GM12878 (cell line): ENCODE measurements at regions not wholly inside any gene's neighbourhood (a gene's known extent, or its start where the extent isn't known, plus 50 kb on each side); places are given as distances from the start of the nearest gene placed in this dataset.

Source experiments
- ATAC-seq: fragments of 200-7000 bp; cut with Tn5 transposase; 3 replicates; pipeline ENCODE4 v1.9.1; 2020; ENCODE audit warnings: mild to moderate bottlenecking, moderate library complexity
- BruUV-seq: library from RNA; stranded (reverse); fragments of 400-500 nt; replicated peaks from 2 replicates; lab custom pipeline; 2021; lab: Mats Ljungman, UMichigan
- CTCF ChIA-PET: fragments of 300-600 bp; sonication (Branson Sonifier 250); formaldehyde crosslinking; extraction: SDS; loops from one replicate; lab custom pipeline; 2021; ENCODE audit warnings: inconsistent platforms; lab: Yijun Ruan, JAX
- POLR2A ChIA-PET: fragments of 350-600 bp; formaldehyde crosslinking; extraction: SDS; loops from one replicate; lab custom pipeline; 2021; ENCODE audit warnings: inconsistent platforms; lab: Charles Lee
- RAD21 ChIA-PET: fragments of 300-600 bp; sonication (Branson Sonifier 250); formaldehyde crosslinking; loops from one replicate; lab custom pipeline; 2023; ENCODE audit warnings: antibody characterized with exemption; ENCODE audit not compliant: unreplicated experiment; lab: Charles Lee
- SMC1A ChIA-PET: fragments of 300-600 bp; sonication (Branson Sonifier 250); formaldehyde crosslinking; loops from one replicate; lab custom pipeline; 2023; ENCODE audit not compliant: unreplicated experiment, uncharacterized antibody; lab: Charles Lee
- DNase-seq: peaks from one replicate; pipeline ENCODE4 v3.0.0-alpha.2; 2011; ENCODE audit warnings: low read depth, low spot score
- FAIRE-seq: peaks from 3 replicates; lab custom pipeline; 2011; peaks lifted over from hg19 to GRCh38; lab: Jason Lieb, UNC
- H2AFZ ChIP-seq: 2 replicates; pipeline ENCODE4 v1.6.0; 2011; ENCODE audit warnings: low read depth, low read length, control low read depth; ENCODE audit not compliant: control insufficient read depth
- H3K27ac ChIP-seq: 2 replicates; pipeline ENCODE4 v1.5.1; 2011; ENCODE audit warnings: control low read depth; ENCODE audit not compliant: control insufficient read depth, insufficient read depth
- H3K27me3 ChIP-seq, 2 experiments: replicated peaks in 1 of 2; 2 replicates each; pipeline versions ENCODE4 v1.6.0 to v1.6.1; 2011; ENCODE audit warnings: low read length in 1 of 2; ENCODE audit not compliant: control insufficient read depth in 2 of 2, insufficient read depth in 2 of 2
- H3K36me3 ChIP-seq, 2 experiments: 2 replicates each; pipeline ENCODE4 v1.5.1; 2011; ENCODE audit warnings: low read length in 1 of 2; ENCODE audit not compliant: control insufficient read depth in 2 of 2, insufficient read depth in 2 of 2
- H3K4me1 ChIP-seq: 2 replicates; pipeline ENCODE4 v1.6.1; 2011; ENCODE audit warnings: mild to moderate bottlenecking, low read length, moderate library complexity, mixed read lengths; ENCODE audit not compliant: control insufficient read depth, insufficient read depth
- H3K4me2 ChIP-seq: 2 replicates; pipeline ENCODE4 v1.6.0; 2011; ENCODE audit warnings: control low read depth; ENCODE audit not compliant: control insufficient read depth, insufficient read depth
- H3K4me3 ChIP-seq: fragments of 200-600 bp; sonication (generic); 2 replicates; pipeline ENCODE4 v1.5.1; 2016
- H3K79me2 ChIP-seq: 2 replicates; pipeline ENCODE4 v1.6.0; 2011; ENCODE audit warnings: low read length; ENCODE audit not compliant: control insufficient read depth, insufficient read depth
- H3K9ac ChIP-seq: 2 replicates; pipeline ENCODE4 v1.8.0; 2011; ENCODE audit warnings: low read length, control low read depth, mixed read lengths; ENCODE audit not compliant: control insufficient read depth, insufficient read depth
- H3K9me3 ChIP-seq: replicated peaks from 3 replicates; pipeline ENCODE4 v1.5.1; 2011; ENCODE audit warnings: mild to moderate bottlenecking, low read length; ENCODE audit not compliant: control insufficient read depth, insufficient read depth
- H4K20me1 ChIP-seq: 2 replicates; pipeline ENCODE4 v1.6.0; 2011; ENCODE audit not compliant: control insufficient read depth, insufficient read depth
- EED ChIP-seq: sonication (generic); IDR thresholded peaks from 2 replicates; pipeline ENCODE4 v1.6.1; 2016; ENCODE audit warnings: antibody characterized with exemption, low read depth
- KLF5 ChIP-seq: fragments of 450-650 bp; IDR thresholded peaks from 2 replicates; pipeline ENCODE4 v1.6.1; 2014; ENCODE audit warnings: mild to moderate bottlenecking; ENCODE audit not compliant: partially characterized antibody
- NFYA ChIP-seq: IDR thresholded peaks from 2 replicates; pipeline ENCODE4 v1.6.1; 2011; ENCODE audit warnings: low read depth, mild to moderate bottlenecking, low read length, improper control_type of control experiment, borderline replicate concordance
- SREBF2 ChIP-seq: IDR thresholded peaks from 2 replicates; pipeline ENCODE4 v1.6.1; 2012; ENCODE audit warnings: mild to moderate bottlenecking, low read length
- WGBS: methylation state at CpG from one replicate; pipeline ENCODE4 v1.1.6; 2016; ENCODE audit warnings: low lambda C conversion rate; ENCODE audit not compliant: insufficient replicate concordance, insufficient coverage; ENCODE audit errors: missing lambda C conversion rate; 5-methylcytosine and 5-hydroxymethylcytosine counted together
- in situ Hi-C: fragments of 300-500 bp; cut with MboI; formaldehyde crosslinking; loops from 9 replicates; pipeline ENCODE4 v1.14.3; 2018; ENCODE audit warnings: mixed read lengths
- intact Hi-C: fragments of 100-400 bp; cut with micrococcal nuclease; formaldehyde crosslinking; loops from one replicate; pipeline ENCODE4 v1.14.2; 2022; ENCODE audit not compliant: unreplicated experiment
- TF ChIP-seq, protein P1 (sequence below): fragments of 450-650 bp; formaldehyde crosslinking; IDR thresholded peaks from 2 replicates; pipeline ENCODE4 v1.4.0; 2020; ENCODE audit warnings: mild to moderate bottlenecking, moderate library complexity

DNA sequence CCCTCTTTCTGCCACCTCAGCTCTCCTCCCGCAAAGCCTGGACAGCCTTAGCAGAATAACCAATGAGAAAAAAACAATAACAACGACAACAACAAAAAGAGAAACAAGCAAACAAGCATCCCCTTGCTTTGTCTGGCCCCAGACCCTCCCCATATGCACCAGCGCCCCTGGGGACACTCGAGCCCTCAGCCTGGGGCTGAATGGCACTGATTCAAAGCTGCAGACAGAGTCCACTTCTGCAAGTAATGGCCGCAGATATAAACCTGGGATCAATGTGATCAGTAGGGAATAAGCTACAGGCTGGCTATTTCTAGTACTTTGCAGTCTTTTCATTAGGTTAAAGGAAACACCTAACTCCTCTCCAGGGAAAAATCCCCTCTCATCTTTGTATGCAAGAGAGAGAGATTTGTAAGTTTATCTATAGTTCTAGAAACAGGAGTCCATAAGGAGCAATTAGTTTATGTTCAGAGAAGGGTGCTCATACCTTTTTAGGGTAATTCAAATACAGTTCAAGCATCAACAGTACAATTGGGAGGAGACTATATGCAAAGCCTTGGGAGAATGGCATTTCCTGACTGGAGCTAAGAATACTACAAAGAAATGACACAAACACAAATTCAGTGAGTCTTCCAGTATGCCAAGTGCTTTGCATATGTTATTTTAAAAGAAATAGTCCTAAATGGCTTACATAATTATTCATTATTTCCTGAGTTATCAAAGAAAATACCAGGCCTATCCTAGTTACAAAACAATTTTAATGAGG is 122.3 kb upstream of the DDX18 start:
- Histone ChIP-seq H3K79me2 (no peaks in the 10 kb centered on the region), H3K4me3 (no peak overlapping the region), H4K20me1 (no peaks in the 10 kb centered on the region), H3K36me3 (no peaks in the 10 kb centered on the region), H3K9me3 (no peaks in the 10 kb centered on the region), H3K4me1 (no peaks in the 10 kb centered on the region), H3K27ac (no peak overlapping the region), H3K27me3 (no peaks in the 10 kb centered on the region), H3K4me2 (no peak overlapping the region), H2AFZ (no peak overlapping the region), H3K9ac (no peak overlapping the region)
- CTCF ChIA-PET = interaction anchor here (0.8 kb wide), 1 partner anchor 11 kb away, joined by 3 read pairs; no protein-coding TSS in a partner anchor
- in situ Hi-C loops = no loop called here
- no peak for FAIRE-seq
- no peak for TF ChIP-seq NFYA
- TF ChIP-seq SREBF2 = no peak
- no peak for TF ChIP-seq EED
- no peak for TF ChIP-seq KLF5
- TF ChIP-seq, protein P1, sequence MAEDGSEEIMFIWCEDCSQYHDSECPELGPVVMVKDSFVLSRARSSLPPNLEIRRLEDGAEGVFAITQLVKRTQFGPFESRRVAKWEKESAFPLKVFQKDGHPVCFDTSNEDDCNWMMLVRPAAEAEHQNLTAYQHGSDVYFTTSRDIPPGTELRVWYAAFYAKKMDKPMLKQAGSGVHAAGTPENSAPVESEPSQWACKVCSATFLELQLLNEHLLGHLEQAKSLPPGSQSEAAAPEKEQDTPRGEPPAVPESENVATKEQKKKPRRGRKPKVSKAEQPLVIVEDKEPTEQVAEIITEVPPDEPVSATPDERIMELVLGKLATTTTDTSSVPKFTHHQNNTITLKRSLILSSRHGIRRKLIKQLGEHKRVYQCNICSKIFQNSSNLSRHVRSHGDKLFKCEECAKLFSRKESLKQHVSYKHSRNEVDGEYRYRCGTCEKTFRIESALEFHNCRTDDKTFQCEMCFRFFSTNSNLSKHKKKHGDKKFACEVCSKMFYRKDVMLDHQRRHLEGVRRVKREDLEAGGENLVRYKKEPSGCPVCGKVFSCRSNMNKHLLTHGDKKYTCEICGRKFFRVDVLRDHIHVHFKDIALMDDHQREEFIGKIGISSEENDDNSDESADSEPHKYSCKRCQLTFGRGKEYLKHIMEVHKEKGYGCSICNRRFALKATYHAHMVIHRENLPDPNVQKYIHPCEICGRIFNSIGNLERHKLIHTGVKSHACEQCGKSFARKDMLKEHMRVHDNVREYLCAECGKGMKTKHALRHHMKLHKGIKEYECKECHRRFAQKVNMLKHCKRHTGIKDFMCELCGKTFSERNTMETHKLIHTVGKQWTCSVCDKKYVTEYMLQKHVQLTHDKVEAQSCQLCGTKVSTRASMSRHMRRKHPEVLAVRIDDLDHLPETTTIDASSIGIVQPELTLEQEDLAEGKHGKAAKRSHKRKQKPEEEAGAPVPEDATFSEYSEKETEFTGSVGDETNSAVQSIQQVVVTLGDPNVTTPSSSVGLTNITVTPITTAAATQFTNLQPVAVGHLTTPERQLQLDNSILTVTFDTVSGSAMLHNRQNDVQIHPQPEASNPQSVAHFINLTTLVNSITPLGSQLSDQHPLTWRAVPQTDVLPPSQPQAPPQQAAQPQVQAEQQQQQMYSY (CRISPR knock-in tag) = no peak
- 13% methylated on average over 5 of the region's 5 CpGs for WGBS
- RAD21 ChIA-PET = no interaction called here
- BruUV-seq = no TSS peak
- POLR2A ChIA-PET = no interaction called here
- DNase-seq = no peak
- intact Hi-C loops = no loop called here
- SMC1A ChIA-PET = no interaction called here
- ATAC-seq = no peak
